Osteoblast (primary cell): ENCODE measurements at regions not wholly inside any gene's neighbourhood (a gene's known extent, or its start where the extent isn't known, plus 50 kb on each side); places are given as distances from the start of the nearest gene placed in this dataset.

Experiments
- DNase-seq: peaks from one replicate; pipeline ENCODE4 v3.0.0; 2011; ENCODE audit warnings: low spot score, mixed read lengths; ENCODE audit not compliant: insufficient read length; ENCODE audit errors: missing footprints
- H2AFZ ChIP-seq: 2 replicates; pipeline ENCODE4 v1.6.0; 2011; ENCODE audit warnings: mild to moderate bottlenecking, low read length
- H3K27ac ChIP-seq: 2 replicates; pipeline ENCODE4 v1.5.1; 2011; ENCODE audit warnings: mild to moderate bottlenecking, low read depth, low read length, moderate library complexity
- H3K27me3 ChIP-seq: 2 replicates; pipeline ENCODE4 v1.6.0; 2012; ENCODE audit warnings: mild to moderate bottlenecking, control low read depth, inconsistent platforms, low read length, moderate library complexity; ENCODE audit not compliant: insufficient read depth
- H3K36me3 ChIP-seq: 2 replicates; pipeline ENCODE4 v1.5.1; 2011; ENCODE audit warnings: mild to moderate bottlenecking, low read length, control low read depth, moderate library complexity; ENCODE audit not compliant: insufficient read depth
- H3K4me1 ChIP-seq: 2 replicates; pipeline ENCODE4 v1.5.1; 2011; ENCODE audit warnings: mild to moderate bottlenecking, low read length, control low read depth, moderate library complexity; ENCODE audit not compliant: insufficient read depth
- H3K4me2 ChIP-seq: 2 replicates; pipeline ENCODE4 v1.6.0; 2011; ENCODE audit warnings: mild to moderate bottlenecking, low read length; ENCODE audit not compliant: insufficient read depth
- H3K4me3 ChIP-seq: fragments of 200-600 bp; sonication (generic); 3 replicates; pipeline ENCODE4 v1.5.1; 2012; ENCODE audit warnings: mild to moderate bottlenecking, low read length, inconsistent platforms; ENCODE audit not compliant: insufficient read depth
- H3K79me2 ChIP-seq: 2 replicates; pipeline ENCODE4 v1.6.0; 2012; ENCODE audit warnings: mild to moderate bottlenecking, low read length, control low read depth, inconsistent platforms; ENCODE audit not compliant: insufficient read depth
- H3K9me3 ChIP-seq: 2 replicates; pipeline ENCODE4 v1.5.1; 2011; ENCODE audit warnings: low read depth, low read length, control low read depth
- H4K20me1 ChIP-seq: 2 replicates; pipeline ENCODE4 v1.6.0; 2012; ENCODE audit warnings: mild to moderate bottlenecking, low read length, control low read depth; ENCODE audit not compliant: insufficient read depth
- CTCF ChIP-seq: IDR thresholded peaks from 2 replicates; pipeline ENCODE4 v1.5.1; 2011; ENCODE audit warnings: mild to moderate bottlenecking, low read depth, low read length, moderate library complexity; ENCODE audit errors: extremely low read depth

GRCh38 chr13:111907341-111907880 is 159.5 kb upstream of the SOX1 start:
- no peak for DNase-seq
- no peaks in the 10 kb centered on the region for H3K9me3 ChIP-seq
- no peak for TF ChIP-seq CTCF

GRCh38 chr13:111908361-111908760 is 158.6 kb upstream of the SOX1 start:
- H3K4me2 ChIP-seq: no peak overlapping the region
- no peak overlapping the region for H2AFZ ChIP-seq
- no peak overlapping the region for H3K27ac ChIP-seq
- no peaks in the 10 kb centered on the region for H3K4me1 ChIP-seq
- TF ChIP-seq CTCF: no peak
- H3K9me3 ChIP-seq: no peaks in the 10 kb centered on the region
- no peaks in the 10 kb centered on the region for H4K20me1 ChIP-seq
- H3K36me3 ChIP-seq: no peaks in the 10 kb centered on the region
- DNase-seq: no peak
- H3K27me3 ChIP-seq: no peaks in the 10 kb centered on the region
- no peaks in the 10 kb centered on the region for H3K79me2 ChIP-seq
- H3K4me3 ChIP-seq: no peak overlapping the region

More at GRCh38 chr13:111907341-111907880, 159.5 kb upstream of the SOX1 start:
- H3K4me1 ChIP-seq: no peaks in the 10 kb centered on the region
- no peaks in the 10 kb centered on the region for H3K36me3 ChIP-seq
- H4K20me1 ChIP-seq: no peaks in the 10 kb centered on the region
- H3K27ac ChIP-seq: no peak overlapping the region
- no peak overlapping the region for H3K4me3 ChIP-seq
- no peaks in the 10 kb centered on the region for H3K79me2 ChIP-seq
- no peak overlapping the region for H3K4me2 ChIP-seq
- H3K27me3 ChIP-seq: no peaks in the 10 kb centered on the region
- no peak overlapping the region for H2AFZ ChIP-seq

- Histone ChIP-seq H3K79me2 (no peaks in the 10 kb centered on the region), H3K27me3 (no peaks in the 10 kb centered on the region), H3K4me1 (no peaks in the 10 kb centered on the region), H4K20me1 (no peaks in the 10 kb centered on the region), H3K4me2 (no peak overlapping the region), H3K4me3 (no peak overlapping the region), H3K27ac (no peak overlapping the region), H2AFZ (no peak overlapping the region), H3K9me3 (no peaks in the 10 kb centered on the region), H3K36me3 (no peaks in the 10 kb centered on the region)
- no peak for TF ChIP-seq CTCF
- DNase-seq: no peak
Measured at GRCh38 chr13:111908981-111909380, 158.0 kb upstream of the SOX1 start.

- Histone ChIP-seq H2AFZ (no peak overlapping the region), H3K4me2 (no peak overlapping the region), H4K20me1 (no peaks in the 10 kb centered on the region), H3K36me3 (no peaks in the 10 kb centered on the region), H3K27me3 (no peaks in the 10 kb centered on the region), H3K4me3 (no peak overlapping the region), H3K9me3 (no peaks in the 10 kb centered on the region), H3K4me1 (no peaks in the 10 kb centered on the region), H3K79me2 (no peaks in the 10 kb centered on the region), H3K27ac (no peak overlapping the region)
- DNase-seq: no peak
- TF ChIP-seq CTCF: no peak
Measured at GRCh38 chr13:111909501-111909900, 157.4 kb upstream of the SOX1 start.
